ENCODE measurements at regions not wholly inside any gene's neighbourhood (a gene's known extent, or its start where the extent isn't known, plus 50 kb on each side); places are given as distances from the start of the nearest gene placed in this dataset.

- Histone ChIP-seq H3K27me3 (ENCODE audit: insufficient read depth, low read depth) (no peaks in the 10 kb centered on the region), H3K36me3 (ENCODE audit: low read depth) (no peaks in the 10 kb centered on the region), H3K79me2 (ENCODE audit: low read depth) (no peaks in the 10 kb centered on the region), H3K9me2 (ENCODE audit: insufficient read depth) (peaks cover 3% of the 10 kb centered on the region; the same call in 1 of the 2 replicates), H2AFZ (no peak overlapping the region), H3K27ac (no peak overlapping the region), H3K9me3 (ENCODE audit: insufficient read depth, low read depth) (no peaks in the 10 kb centered on the region), H3K4me1 (replicated peaks; ENCODE audit: insufficient read depth) (no peaks in the 10 kb centered on the region), H3K4me2 (no peak overlapping the region), H4K20me1 (ENCODE audit: insufficient read depth) (no peaks in the 10 kb centered on the region), H3K4me3 (no peak overlapping the region), H3F3A (ENCODE audit: insufficient read depth, low read depth) (no peaks in the 10 kb centered on the region)
- BruUV-seq (replicated peaks), result no TSS peak
- intact Hi-C loops (cut with micrococcal nuclease; ENCODE audit: unreplicated experiment), result no loop called here
- no peak for DNase-seq
- ChIA-PET POLR2A (ENCODE audit: unreplicated experiment) (no interaction called here), CTCF (no interaction called here)
- TF ChIP-seq EZH2 (IDR thresholded peaks at IDR 0.05; ENCODE audit: low read depth), result no peak
- no peak for TF ChIP-seq CTCF (conservative IDR thresholded peaks at IDR 0.05)
Measured at GRCh38 chr13:106633321-106633720, 65.4 kb upstream of the ARGLU1 start.

GRCh38 chr13:106630650-106631049, 62.7 kb upstream of the ARGLU1 start:
- no TSS peak for BruUV-seq (replicated peaks)
- Histone ChIP-seq H3K9me2 (ENCODE audit: insufficient read depth) (peaks cover 4% of the 10 kb centered on the region; the same call in 1 of the 2 replicates), H3K4me1 (replicated peaks; ENCODE audit: insufficient read depth) (no peaks in the 10 kb centered on the region), H3K4me2 (no peak overlapping the region), H3K27ac (no peak overlapping the region), H3K36me3 (ENCODE audit: low read depth) (no peaks in the 10 kb centered on the region), H2AFZ (no peak overlapping the region), H4K20me1 (ENCODE audit: insufficient read depth) (no peaks in the 10 kb centered on the region), H3K79me2 (ENCODE audit: low read depth) (no peaks in the 10 kb centered on the region), H3F3A (ENCODE audit: insufficient read depth, low read depth) (no peaks in the 10 kb centered on the region), H3K4me3 (no peak overlapping the region), H3K9me3 (ENCODE audit: insufficient read depth, low read depth) (no peaks in the 10 kb centered on the region), H3K27me3 (ENCODE audit: insufficient read depth, low read depth) (no peaks in the 10 kb centered on the region)
- DNase-seq, result no peak
- intact Hi-C loops (cut with micrococcal nuclease; ENCODE audit: unreplicated experiment), result no loop called here
- ChIA-PET POLR2A (ENCODE audit: unreplicated experiment) (no interaction called here), CTCF (no interaction called here)
- TF ChIP-seq CTCF (conservative IDR thresholded peaks at IDR 0.05), result no peak
- TF ChIP-seq EZH2 (IDR thresholded peaks at IDR 0.05; ENCODE audit: low read depth), result no peak

GRCh38 chr13:106630162-106630561, 62.2 kb upstream of the ARGLU1 start:
- no peak overlapping the region for H3K4me3 ChIP-seq
- no peaks in the 10 kb centered on the region for H4K20me1 ChIP-seq (ENCODE audit: insufficient read depth)
- no peaks in the 10 kb centered on the region for H3K9me3 ChIP-seq (ENCODE audit: insufficient read depth, low read depth)
- DNase-seq, result no peak
- TF ChIP-seq CTCF (conservative IDR thresholded peaks at IDR 0.05) (no peak), EZH2 (IDR thresholded peaks at IDR 0.05; ENCODE audit: low read depth) (no peak)
- no peak overlapping the region for H3K4me2 ChIP-seq
- intact Hi-C loops (cut with micrococcal nuclease; ENCODE audit: unreplicated experiment), result no loop called here
- POLR2A ChIA-PET (ENCODE audit: unreplicated experiment), result no interaction called here
- no TSS peak for BruUV-seq (replicated peaks)
- H3K79me2 ChIP-seq (ENCODE audit: low read depth), result no peaks in the 10 kb centered on the region
- H3K9me2 ChIP-seq (ENCODE audit: insufficient read depth), result peaks cover 7% of the 10 kb centered on the region; the same call in 1 of the 2 replicates
- no peak overlapping the region for H3K27ac ChIP-seq
- no peaks in the 10 kb centered on the region for H3K4me1 ChIP-seq (replicated peaks; ENCODE audit: insufficient read depth)
- H3K27me3 ChIP-seq (ENCODE audit: insufficient read depth, low read depth), result no peaks in the 10 kb centered on the region
- no peak overlapping the region for H2AFZ ChIP-seq
- no peaks in the 10 kb centered on the region for H3K36me3 ChIP-seq (ENCODE audit: low read depth)
- CTCF ChIA-PET, result no interaction called here
- H3F3A ChIP-seq (ENCODE audit: insufficient read depth, low read depth), result no peaks in the 10 kb centered on the region
